IPS-15b (cell line): ENCODE measurements at regions not wholly inside any gene's neighbourhood (a gene's known extent, or its start where the extent isn't known, plus 50 kb on each side); places are given as distances from the start of the nearest gene placed in this dataset.
"Not testable (repeated sequence)": the region's sequence is repeated elsewhere in the genome, so short reads cannot be mapped to it uniquely, and the experiment has no call there.

ENCODE experiments used
- H3K27me3 ChIP-seq: one replicate; pipeline ENCODE4 v1.6.1; 2013; ENCODE audit warnings: low read length; ENCODE audit not compliant: control insufficient read depth, insufficient read depth
- H3K36me3 ChIP-seq: one replicate; pipeline ENCODE4 v1.6.1; 2013; ENCODE audit warnings: low read length; ENCODE audit not compliant: control insufficient read depth, insufficient read depth
- H3K4me1 ChIP-seq: one replicate; pipeline ENCODE4 v1.6.1; 2013; ENCODE audit warnings: mild to moderate bottlenecking, low read length; ENCODE audit not compliant: control insufficient read depth, insufficient read depth
- H3K4me3 ChIP-seq: one replicate; pipeline ENCODE4 v1.5.1; 2013; ENCODE audit warnings: low read depth, low read length
- H3K9ac ChIP-seq: one replicate; pipeline ENCODE4 v1.6.1; 2013; ENCODE audit warnings: low read depth, mild to moderate bottlenecking, low read length
- H3K9me3 ChIP-seq: one replicate; pipeline ENCODE4 v1.6.1; 2013; ENCODE audit warnings: mild to moderate bottlenecking, low read length; ENCODE audit not compliant: control insufficient read depth, insufficient read depth

DNA sequence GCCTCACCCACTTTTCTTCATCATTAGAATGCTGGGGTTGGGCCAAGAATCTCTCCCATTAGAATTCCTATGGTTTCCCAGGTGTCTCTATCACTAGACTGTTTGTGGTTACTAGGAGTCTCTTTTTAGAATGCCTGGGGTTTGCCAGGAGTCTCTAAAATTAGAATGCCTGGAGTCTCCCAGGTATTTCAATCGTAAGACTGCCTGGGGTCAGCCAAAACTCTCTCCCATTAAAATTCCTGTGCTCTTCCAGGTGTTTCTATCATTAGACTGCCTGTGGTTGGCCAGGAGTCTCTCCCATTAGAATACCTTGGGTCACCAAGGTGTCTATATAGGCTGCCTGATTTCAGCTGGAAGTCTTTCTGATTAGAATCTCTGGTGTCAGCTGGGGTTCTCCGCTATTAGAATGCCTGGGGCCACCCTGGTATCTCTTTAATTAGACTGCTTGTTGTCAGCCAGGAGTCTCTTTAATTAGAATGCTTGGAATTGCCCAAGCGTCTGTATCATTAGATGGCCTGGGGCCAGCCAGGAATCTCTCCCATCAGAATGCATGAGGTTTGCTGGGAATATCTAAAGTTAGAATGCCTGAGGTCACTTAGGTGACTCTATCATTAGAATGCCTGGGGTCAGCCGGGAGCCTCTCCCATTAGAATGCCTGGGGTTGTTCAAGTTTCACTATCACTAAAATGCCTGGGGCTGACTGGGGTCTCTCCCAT, 1479.2 kb downstream of the UQCRFS1 start:
- H3K4me3 ChIP-seq, result no peak overlapping the region
- no peaks in the 10 kb centered on the region for H3K27me3 ChIP-seq
- no peaks in the 10 kb centered on the region for H3K36me3 ChIP-seq
- H3K9ac ChIP-seq, result no peak overlapping the region
- H3K4me1 ChIP-seq, result no peaks in the 10 kb centered on the region
- H3K9me3 ChIP-seq, result peaks cover 19% of the 10 kb centered on the region

DNA sequence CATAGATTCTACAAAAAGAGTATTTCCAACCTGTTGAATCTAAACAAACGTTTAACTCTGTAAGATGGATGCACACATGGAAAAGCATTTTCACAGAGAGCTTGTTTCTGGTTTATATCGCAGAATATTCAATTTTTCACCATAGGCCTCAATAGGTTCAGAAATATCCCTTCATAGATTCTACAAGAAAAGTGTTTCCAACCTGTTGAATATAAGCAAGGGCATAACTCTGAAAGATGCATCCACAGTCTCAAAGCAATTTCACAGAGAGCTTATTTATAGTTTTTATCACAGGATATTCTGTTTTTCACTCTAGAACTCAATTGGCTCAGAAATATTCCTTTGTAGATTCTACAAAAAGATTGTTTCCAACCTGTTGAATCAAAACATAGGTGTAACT, 1483.6 kb downstream of the UQCRFS1 start:
- Histone ChIP-seq H3K27me3 (no peaks in the 10 kb centered on the region), H3K36me3 (no peaks in the 10 kb centered on the region), H3K9me3 (peaks cover 7% of the 10 kb centered on the region), H3K9ac (no peak overlapping the region), H3K4me1 (no peaks in the 10 kb centered on the region), H3K4me3 (no peak overlapping the region)

DNA sequence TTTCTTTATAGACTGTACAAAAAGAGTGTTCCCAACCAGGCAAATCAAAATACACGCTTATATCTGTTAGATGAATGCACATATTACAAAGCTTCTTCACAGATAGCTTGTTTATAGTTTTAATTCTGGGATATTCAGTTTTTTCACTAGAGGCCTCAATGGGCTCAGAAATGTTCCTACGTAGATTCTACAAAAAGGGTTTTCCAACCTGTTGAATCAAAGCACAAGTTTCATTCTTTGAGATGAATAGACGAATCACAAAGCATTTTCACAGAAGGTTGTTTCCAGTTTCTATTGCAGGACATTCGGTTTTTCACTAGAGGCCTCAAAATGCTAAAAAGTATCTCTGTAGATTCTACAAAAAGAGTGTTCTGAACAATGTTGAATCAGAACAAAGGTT, 1490.3 kb downstream of the UQCRFS1 start:
- no peak overlapping the region for H3K4me3 ChIP-seq
- no peaks in the 10 kb centered on the region for H3K36me3 ChIP-seq
- peaks cover 24% of the 10 kb centered on the region for H3K9me3 ChIP-seq
- no peaks in the 10 kb centered on the region for H3K27me3 ChIP-seq
- H3K9ac ChIP-seq, result no peak overlapping the region
- no peaks in the 10 kb centered on the region for H3K4me1 ChIP-seq

DNA sequence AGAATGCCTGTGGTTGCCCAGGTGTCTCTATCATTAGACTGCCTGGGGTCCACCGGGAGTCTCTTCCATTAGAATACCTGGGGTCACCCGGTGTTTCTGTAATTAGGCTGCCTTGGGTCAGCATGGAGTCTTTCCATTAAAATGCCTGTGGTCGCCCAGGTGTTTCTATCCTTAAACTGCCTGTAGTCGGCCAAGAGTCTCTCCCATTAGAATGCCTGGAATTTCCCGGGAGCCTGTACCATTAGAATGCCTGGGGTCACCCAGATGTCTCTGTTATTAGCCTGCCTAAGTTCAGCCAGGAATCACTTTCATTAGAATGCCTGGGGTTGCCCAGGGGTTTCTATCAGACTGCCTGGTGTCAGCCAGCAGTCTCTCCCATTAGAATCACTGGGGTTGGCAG, 1492.8 kb downstream of the UQCRFS1 start:
- H3K9ac ChIP-seq, result no peak overlapping the region
- H3K4me1 ChIP-seq, result no peaks in the 10 kb centered on the region
- H3K9me3 ChIP-seq, result peaks cover 34% of the 10 kb centered on the region
- no peak overlapping the region for H3K4me3 ChIP-seq
- no peaks in the 10 kb centered on the region for H3K27me3 ChIP-seq
- no peaks in the 10 kb centered on the region for H3K36me3 ChIP-seq

DNA sequence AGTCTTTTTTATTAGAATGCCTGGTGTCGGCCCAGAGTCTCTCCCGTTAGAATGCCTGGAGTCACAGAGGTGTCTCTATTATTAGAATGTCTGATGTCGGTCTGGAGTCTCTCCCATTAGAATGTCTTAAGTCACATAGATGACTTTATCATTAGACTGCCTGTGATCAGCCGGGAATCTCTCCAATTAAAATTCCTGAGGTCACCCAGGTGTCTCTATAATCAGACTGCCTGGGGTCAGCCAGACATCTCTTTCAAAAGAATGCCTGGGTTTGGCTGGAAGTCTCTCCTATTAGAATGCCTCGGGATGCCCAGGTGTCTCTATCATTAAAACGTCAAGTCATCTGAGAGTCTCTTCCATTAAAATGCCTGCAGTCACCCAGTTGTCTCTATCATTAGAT, 1493.9 kb downstream of the UQCRFS1 start:
- Histone ChIP-seq H3K4me3 (no peak overlapping the region), H3K27me3 (no peaks in the 10 kb centered on the region), H3K9me3 (peaks cover 38% of the 10 kb centered on the region), H3K4me1 (no peaks in the 10 kb centered on the region), H3K36me3 (no peaks in the 10 kb centered on the region), H3K9ac (no peak overlapping the region)

DNA sequence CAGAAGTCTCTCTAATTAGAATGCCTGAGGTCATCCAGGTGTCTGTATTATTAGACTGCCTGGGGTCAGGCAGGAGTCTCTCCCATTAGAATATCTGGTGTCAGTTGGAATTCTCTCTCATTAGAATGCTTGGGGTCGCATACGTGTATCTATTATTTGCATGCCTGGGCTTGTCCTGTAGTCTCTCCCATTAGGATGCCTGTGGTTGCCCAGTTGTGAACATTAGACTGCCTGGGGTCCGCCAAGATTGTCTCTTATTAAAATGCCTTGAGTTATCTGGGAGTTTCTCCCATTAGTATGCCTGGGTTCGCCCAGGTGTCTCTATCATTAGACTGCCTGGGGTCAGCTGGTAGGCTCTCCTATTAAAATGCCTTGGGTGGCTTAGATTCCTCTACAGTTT, 1494.7 kb downstream of the UQCRFS1 start:
- Histone ChIP-seq H3K27me3 (no peaks in the 10 kb centered on the region), H3K4me1 (no peaks in the 10 kb centered on the region), H3K4me3 (no peak overlapping the region), H3K9ac (no peak overlapping the region), H3K36me3 (no peaks in the 10 kb centered on the region), H3K9me3 (peaks cover 35% of the 10 kb centered on the region)

DNA sequence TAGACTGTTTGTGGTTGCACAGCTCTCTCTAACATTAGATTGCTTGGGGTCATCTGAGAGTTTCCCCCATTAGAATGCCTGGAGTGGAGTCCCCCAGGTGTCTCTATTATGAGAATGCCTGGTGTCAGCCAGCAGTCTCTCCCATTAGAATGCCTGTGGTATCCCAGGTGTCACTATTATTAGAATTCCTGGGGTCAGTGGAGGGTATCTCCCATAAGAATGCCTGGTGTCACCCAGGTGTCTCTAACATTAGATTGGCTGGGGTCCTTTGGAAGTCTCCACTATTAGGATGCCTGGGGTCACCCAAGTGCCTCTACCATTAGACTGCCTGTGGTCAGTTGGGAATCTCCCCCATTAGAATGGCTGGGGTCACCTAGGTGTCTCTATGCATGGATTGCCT, 1495.1 kb downstream of the UQCRFS1 start:
- peaks cover 34% of the 10 kb centered on the region for H3K9me3 ChIP-seq
- no peaks in the 10 kb centered on the region for H3K4me1 ChIP-seq
- H3K27me3 ChIP-seq, result no peaks in the 10 kb centered on the region
- H3K4me3 ChIP-seq, result no peak overlapping the region
- no peak overlapping the region for H3K9ac ChIP-seq
- no peaks in the 10 kb centered on the region for H3K36me3 ChIP-seq

DNA sequence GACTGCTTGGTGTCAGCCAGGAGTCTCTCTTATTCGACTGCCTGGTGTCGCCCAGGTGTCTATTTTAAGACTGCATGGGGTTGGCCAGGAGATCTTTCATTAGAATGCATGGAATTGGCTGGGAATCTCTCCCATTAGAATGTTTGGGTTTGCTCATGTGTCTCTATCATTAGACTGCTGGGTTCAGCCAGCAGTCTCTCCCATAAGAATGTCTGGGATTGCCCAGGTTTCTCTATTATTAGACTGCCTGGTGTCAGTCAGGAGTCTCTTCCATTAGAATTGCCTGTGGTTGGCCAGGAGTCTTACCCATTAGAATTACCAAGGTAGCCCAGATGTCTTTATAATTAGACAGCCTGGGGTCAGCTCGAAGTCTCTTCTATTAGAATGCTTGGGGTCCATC, 1496.0 kb downstream of the UQCRFS1 start:
- H3K9me3 ChIP-seq, result peaks cover 34% of the 10 kb centered on the region
- H3K36me3 ChIP-seq, result no peaks in the 10 kb centered on the region
- H3K4me3 ChIP-seq, result no peak overlapping the region

DNA sequence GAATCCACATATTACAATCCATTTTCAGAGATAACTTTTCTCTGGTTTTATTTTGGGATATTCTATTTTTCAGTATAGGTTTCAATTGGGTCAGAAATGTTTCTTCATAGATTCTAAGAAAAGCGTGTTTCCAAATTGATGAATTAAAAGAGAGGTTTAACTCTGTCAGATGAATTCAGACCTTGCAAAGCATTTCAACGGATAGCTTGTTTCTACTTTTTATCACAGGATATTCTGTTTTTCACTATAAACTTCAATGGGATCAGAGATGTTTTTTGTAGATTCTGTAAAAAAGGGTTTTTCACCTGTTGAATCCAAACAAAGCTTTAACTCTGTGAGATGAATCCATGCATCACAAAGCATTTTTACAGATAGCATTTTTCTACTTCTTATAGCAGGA, 1498.1 kb downstream of the UQCRFS1 start:
- H3K9ac ChIP-seq, result no peak overlapping the region
- no peaks in the 10 kb centered on the region for H3K4me1 ChIP-seq
- no peaks in the 10 kb centered on the region for H3K36me3 ChIP-seq
- H3K4me3 ChIP-seq, result no peak overlapping the region
- no peaks in the 10 kb centered on the region for H3K27me3 ChIP-seq
- H3K9me3 ChIP-seq, result peaks cover 27% of the 10 kb centered on the region

More for the DNA sequence above, 1496.0 kb downstream of the UQCRFS1 start:
- Histone ChIP-seq H3K4me1 (no peaks in the 10 kb centered on the region), H3K9ac (no peak overlapping the region), H3K27me3 (no peaks in the 10 kb centered on the region)

DNA sequence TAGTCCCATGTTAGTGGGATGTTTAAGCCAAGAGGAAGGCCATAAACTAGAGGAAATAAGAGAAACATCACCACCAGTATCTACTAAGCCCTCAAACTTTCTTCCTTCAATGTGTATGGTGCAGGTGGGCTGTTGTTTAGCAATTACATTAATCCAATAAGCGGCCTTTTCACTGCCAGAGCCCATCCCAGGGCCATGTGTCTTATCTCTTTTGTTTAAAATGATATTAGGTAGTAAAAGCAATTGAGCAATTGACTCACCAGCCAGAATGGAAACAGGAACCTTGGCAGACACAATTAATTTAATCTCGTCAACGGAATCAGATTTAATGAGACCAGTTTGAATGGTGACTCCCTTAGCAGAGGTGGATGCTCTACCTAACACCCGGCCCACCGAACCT, 1503.5 kb downstream of the UQCRFS1 start:
- Histone ChIP-seq H3K36me3 (no peaks in the 10 kb centered on the region), H3K9me3 (peaks cover 9% of the 10 kb centered on the region), H3K4me3 (no peak overlapping the region), H3K27me3 (no peaks in the 10 kb centered on the region), H3K4me1 (no peaks in the 10 kb centered on the region), H3K9ac (no peak overlapping the region)

DNA sequence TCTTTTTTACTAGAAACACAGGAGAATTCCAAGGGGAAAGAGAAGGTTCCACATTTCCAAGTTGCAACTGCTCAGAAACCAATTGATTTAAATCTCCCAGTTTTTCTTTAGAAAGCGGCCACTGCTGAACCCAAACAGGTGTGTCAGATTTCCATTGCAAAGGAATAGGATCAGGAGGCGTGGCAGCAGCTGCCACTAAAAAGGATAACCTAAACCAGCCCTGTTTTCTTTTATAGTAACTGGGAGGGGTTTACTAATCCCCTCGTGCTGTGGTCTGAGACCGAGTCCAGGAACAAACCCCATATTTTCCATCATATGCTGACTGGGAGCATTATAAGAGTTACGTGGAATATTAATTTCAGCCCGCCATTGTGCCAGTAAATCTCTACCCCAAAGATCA, 1504.0 kb downstream of the UQCRFS1 start:
- H3K9me3 ChIP-seq, H3K4me1 ChIP-seq: not testable (repeated sequence)

DNA sequence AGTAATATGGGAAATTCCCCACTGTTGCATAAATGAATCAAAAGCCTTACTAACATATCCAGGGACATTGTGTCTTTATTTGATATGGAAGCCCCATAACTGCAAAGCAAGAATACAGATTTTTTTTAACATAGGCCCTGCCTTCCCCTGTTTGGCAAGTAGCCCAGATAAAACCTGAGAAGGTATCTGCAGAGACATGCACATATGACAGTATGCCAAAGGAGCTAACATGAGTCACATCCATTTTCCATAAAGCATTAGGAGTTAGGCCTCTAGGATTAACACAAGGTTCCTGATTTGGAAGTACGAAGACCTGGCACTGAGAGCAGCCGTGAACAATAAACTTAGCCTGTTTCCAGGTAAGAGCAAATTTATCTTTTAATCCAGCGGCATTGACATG, 1505.9 kb downstream of the UQCRFS1 start:
- H3K36me3 ChIP-seq, H3K4me3 ChIP-seq, H3K27me3 ChIP-seq, H3K4me1 ChIP-seq, H3K9ac ChIP-seq: not testable (repeated sequence)
- H3K9me3 ChIP-seq, result peaks cover 12% of the 10 kb centered on the region

More for the DNA sequence above, 1504.0 kb downstream of the UQCRFS1 start:
- not testable (repeated sequence) for H3K9ac ChIP-seq, H3K36me3 ChIP-seq, H3K27me3 ChIP-seq, H3K4me3 ChIP-seq
